Body of pancreas (tissue), 4 donors: ENCODE measurements at regions not wholly inside any gene's neighbourhood (a gene's known extent, or its start where the extent isn't known, plus 50 kb on each side); places are given as distances from the start of the nearest gene placed in this dataset.

Source experiments
- ATAC-seq: fragments of 150-250 bp; one replicate; pipeline ENCODE4 v1.9.1; 2016
- DNase-seq, 4 donors: peaks; one replicate each; pipeline ENCODE4 v3.0.0-alpha.2; 2019
- H3K27ac ChIP-seq, 4 donors: fragments of 200-600 bp; sonication (generic); 1 replicate in 3 of 4; 2 replicates in 1 of 4; pipeline versions ENCODE4 v1.5.1 to v1.6.1; 2016 to 2019; ENCODE audit warnings: mild to moderate bottlenecking in 1 of 4, mixed read lengths in 1 of 4, moderate library complexity in 1 of 4
- H3K27me3 ChIP-seq, 2 donors: fragments of 200-600 bp; sonication (generic); one replicate each; pipeline ENCODE4 v1.6.0; 2016; ENCODE audit warnings: mild to moderate bottlenecking in 1 of 2
- H3K36me3 ChIP-seq, 2 donors: fragments of 200-600 bp; sonication (generic); replicated peaks in 1 of 2; 2 replicates each; pipeline ENCODE4 v1.5.1; 2016; ENCODE audit warnings: low read depth in 2 of 2; ENCODE audit not compliant: insufficient read depth in 1 of 2
- H3K4me1 ChIP-seq: fragments of 200-600 bp; sonication (generic); one replicate; pipeline ENCODE4 v1.6.0; 2016
- H3K4me3 ChIP-seq, 2 donors: fragments of 200-600 bp; sonication (generic); 1 replicate in 1 of 2; 2 replicates in 1 of 2; pipeline ENCODE4 v1.5.1; 2016 to 2019
- H3K9me3 ChIP-seq, 3 donors: fragments of 200-600 bp; sonication (generic); 1 replicate in 2 of 3; 2 replicates in 1 of 3; pipeline ENCODE4 v1.5.1; 2016
- CTCF ChIP-seq, 7 experiments: fragments of 450-650 bp in 4 of 7; fragments of 200-600 bp in 3 of 7; sonication (generic) in 3 of 7; IDR thresholded peaks; one replicate each; pipeline ENCODE4 v1.5.1; 2016 to 2019; ENCODE audit warnings: antibody characterized with exemption in 7 of 7
- POLR2A ChIP-seq, 3 donors: fragments of 450-650 bp; IDR thresholded peaks; one replicate each; pipeline ENCODE4 v1.6.1; 2016; ENCODE audit warnings: antibody characterized with exemption in 3 of 3, mild to moderate bottlenecking in 2 of 3
- WGBS, 2 donors: methylation state at CpG; one replicate each; pipeline ENCODE4 v1.1.5; 2017; 5-methylcytosine and 5-hydroxymethylcytosine counted together
- intact Hi-C: fragments of 100-400 bp; cut with DNase I; formaldehyde crosslinking; loops from one replicate; pipeline ENCODE4 v1.15.1; 2023

- Histone ChIP-seq H3K27me3 (no peaks in the 10 kb centered on the region), H3K27ac (no peak overlapping the region), H3K36me3 (no peaks in the 10 kb centered on the region), H3K4me1 (no peaks in the 10 kb centered on the region), H3K9me3 (no peaks in the 10 kb centered on the region), H3K4me3 (no peak overlapping the region)
- ATAC-seq (no peak), DNase-seq (no peak)
- no peak for TF ChIP-seq POLR2A (IDR thresholded peaks at IDR 0.05)
- no peak for TF ChIP-seq CTCF (IDR thresholded peaks at IDR 0.05)
- 78% methylated on average over 10 of the region's 10 CpGs for WGBS, 2 donors
- intact Hi-C loops, result no loop called here
These were observed 264.2 kb upstream of the ZFHX3 start for GRCh38 chr16:73311857-73312723.

- DNase-seq (no peak), ATAC-seq (no peak)
- TF ChIP-seq CTCF (IDR thresholded peaks at IDR 0.05) (no peak), POLR2A (IDR thresholded peaks at IDR 0.05) (no peak)
- H3K27me3 ChIP-seq, result no peaks in the 10 kb centered on the region
- no peaks in the 10 kb centered on the region for H3K4me1 ChIP-seq
- H3K9me3 ChIP-seq, result no peaks in the 10 kb centered on the region
- no peak overlapping the region for H3K4me3 ChIP-seq
- intact Hi-C loops, result no loop called here
- no peak overlapping the region for H3K27ac ChIP-seq
- no peaks in the 10 kb centered on the region for H3K36me3 ChIP-seq
These were observed 260.8 kb upstream of the ZFHX3 start for GRCh38 chr16:73308771-73309170.

GRCh38 chr16:73306901-73307413 lies 259.0 kb upstream of the ZFHX3 start:
- H3K9me3 ChIP-seq, result no peaks in the 10 kb centered on the region
- H3K36me3 ChIP-seq, result no peaks in the 10 kb centered on the region
- H3K27ac ChIP-seq, result no peak overlapping the region
- ATAC-seq, result no peak
- intact Hi-C loops, result no loop called here
- DNase-seq, result no peak
- H3K27me3 ChIP-seq, result no peaks in the 10 kb centered on the region
- TF ChIP-seq CTCF (IDR thresholded peaks at IDR 0.05), result no peak
- no peak for TF ChIP-seq POLR2A (IDR thresholded peaks at IDR 0.05)
- no peaks in the 10 kb centered on the region for H3K4me1 ChIP-seq
- 31 to 33% methylated on average over 1 of the region's 1 CpG for WGBS, 2 donors
- H3K4me3 ChIP-seq, result no peak overlapping the region

GRCh38 chr16:73304008-73304774 lies 256.3 kb upstream of the ZFHX3 start:
- TF ChIP-seq POLR2A (IDR thresholded peaks at IDR 0.05) (no peak), CTCF (IDR thresholded peaks at IDR 0.05) (no peak)
- H3K4me3 ChIP-seq, result no peak overlapping the region
- ATAC-seq (no peak), DNase-seq (no peak)
- no peaks in the 10 kb centered on the region for H3K36me3 ChIP-seq
- H3K4me1 ChIP-seq, result no peaks in the 10 kb centered on the region
- H3K9me3 ChIP-seq, result no peaks in the 10 kb centered on the region
- 59 to 62% methylated on average over 13 to 14 of the region's 14 CpGs for WGBS, 2 donors
- H3K27me3 ChIP-seq, result no peaks in the 10 kb centered on the region
- no peak overlapping the region for H3K27ac ChIP-seq
- intact Hi-C loops, result no loop called here
